Gastroesophageal sphincter (tissue), 3 donors: ENCODE measurements at regions not wholly inside any gene's neighbourhood (a gene's known extent, or its start where the extent isn't known, plus 50 kb on each side); places are given as distances from the start of the nearest gene placed in this dataset.

Source experiments
- POLR2AphosphoS5 ChIP-seq: sonication (generic); formaldehyde crosslinking; IDR thresholded peaks from one replicate; pipeline ENCODE4 v1.6.1; 2017; ENCODE audit warnings: antibody characterized with exemption
- TF ChIP-seq, protein P1 (sequence below), 4 experiments: fragments of 200-600 bp in 2 of 4; fragments of 450-650 bp in 2 of 4; sonication (generic) in 1 of 4; IDR thresholded peaks; one replicate each; pipeline ENCODE4 v1.5.1; 2017 to 2019; ENCODE audit warnings: antibody characterized with exemption in 4 of 4, mild to moderate bottlenecking in 2 of 4, moderate library complexity in 2 of 4

DNA sequence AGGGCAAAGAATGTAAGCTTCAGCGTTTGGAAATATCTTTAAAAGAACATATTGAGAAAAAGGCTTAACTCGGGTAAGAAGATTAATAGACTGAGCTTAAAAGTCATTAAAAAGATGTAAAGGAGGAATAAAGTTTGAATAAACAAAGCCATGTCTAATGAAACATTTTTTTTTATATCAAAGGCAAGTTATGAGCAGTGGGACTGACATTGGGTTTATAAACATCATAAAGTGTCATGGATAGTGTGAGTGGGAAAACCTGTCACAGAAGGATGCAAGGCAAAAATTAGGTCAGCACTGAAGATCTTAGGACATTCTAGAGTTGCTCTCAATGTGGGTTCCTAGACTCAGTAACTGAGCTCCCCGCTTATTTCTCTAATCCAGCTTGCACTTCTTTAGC is 438.0 kb upstream of the CDH11 start:
- TF ChIP-seq, protein P1, sequence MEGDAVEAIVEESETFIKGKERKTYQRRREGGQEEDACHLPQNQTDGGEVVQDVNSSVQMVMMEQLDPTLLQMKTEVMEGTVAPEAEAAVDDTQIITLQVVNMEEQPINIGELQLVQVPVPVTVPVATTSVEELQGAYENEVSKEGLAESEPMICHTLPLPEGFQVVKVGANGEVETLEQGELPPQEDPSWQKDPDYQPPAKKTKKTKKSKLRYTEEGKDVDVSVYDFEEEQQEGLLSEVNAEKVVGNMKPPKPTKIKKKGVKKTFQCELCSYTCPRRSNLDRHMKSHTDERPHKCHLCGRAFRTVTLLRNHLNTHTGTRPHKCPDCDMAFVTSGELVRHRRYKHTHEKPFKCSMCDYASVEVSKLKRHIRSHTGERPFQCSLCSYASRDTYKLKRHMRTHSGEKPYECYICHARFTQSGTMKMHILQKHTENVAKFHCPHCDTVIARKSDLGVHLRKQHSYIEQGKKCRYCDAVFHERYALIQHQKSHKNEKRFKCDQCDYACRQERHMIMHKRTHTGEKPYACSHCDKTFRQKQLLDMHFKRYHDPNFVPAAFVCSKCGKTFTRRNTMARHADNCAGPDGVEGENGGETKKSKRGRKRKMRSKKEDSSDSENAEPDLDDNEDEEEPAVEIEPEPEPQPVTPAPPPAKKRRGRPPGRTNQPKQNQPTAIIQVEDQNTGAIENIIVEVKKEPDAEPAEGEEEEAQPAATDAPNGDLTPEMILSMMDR (IDR thresholded peaks at IDR 0.05), result no peak
- TF ChIP-seq POLR2AphosphoS5, result no peak
